ENCODE measurements at regions not wholly inside any gene's neighbourhood (a gene's known extent, or its start where the extent isn't known, plus 50 kb on each side); places are given as distances from the start of the nearest gene placed in this dataset.

DNA sequence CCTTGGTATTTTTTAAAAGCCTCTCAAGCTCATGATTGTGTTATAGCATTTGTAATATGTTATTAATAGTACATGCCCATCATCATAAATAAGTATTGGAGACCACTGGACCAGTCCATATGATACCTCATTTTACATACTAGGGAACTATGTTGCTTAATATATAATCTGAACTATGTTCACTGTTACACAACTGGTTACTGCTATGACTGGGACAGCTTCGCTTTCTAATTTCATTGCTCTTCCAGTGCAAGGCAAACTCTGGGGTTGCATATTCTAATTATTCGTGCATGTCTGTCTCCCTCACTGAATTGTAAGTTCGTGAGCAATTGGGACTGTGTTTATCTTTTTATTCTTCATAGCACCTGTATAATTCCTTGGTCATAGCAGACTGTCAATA lies 330.5 kb downstream of the RAPGEF2 start:
- no peaks in the 10 kb centered on the region for H3K27me3 ChIP-seq (ENCODE audit: insufficient read depth, low read length, poor library complexity)
- no peaks in the 10 kb centered on the region for H4K20me1 ChIP-seq (ENCODE audit: insufficient read depth, low read length)
- H3K4me2 ChIP-seq (ENCODE audit: insufficient read depth, low read length): no peak overlapping the region
- no peaks in the 10 kb centered on the region for H3K36me3 ChIP-seq (ENCODE audit: insufficient read depth, low read length)
- TF ChIP-seq, protein P1, sequence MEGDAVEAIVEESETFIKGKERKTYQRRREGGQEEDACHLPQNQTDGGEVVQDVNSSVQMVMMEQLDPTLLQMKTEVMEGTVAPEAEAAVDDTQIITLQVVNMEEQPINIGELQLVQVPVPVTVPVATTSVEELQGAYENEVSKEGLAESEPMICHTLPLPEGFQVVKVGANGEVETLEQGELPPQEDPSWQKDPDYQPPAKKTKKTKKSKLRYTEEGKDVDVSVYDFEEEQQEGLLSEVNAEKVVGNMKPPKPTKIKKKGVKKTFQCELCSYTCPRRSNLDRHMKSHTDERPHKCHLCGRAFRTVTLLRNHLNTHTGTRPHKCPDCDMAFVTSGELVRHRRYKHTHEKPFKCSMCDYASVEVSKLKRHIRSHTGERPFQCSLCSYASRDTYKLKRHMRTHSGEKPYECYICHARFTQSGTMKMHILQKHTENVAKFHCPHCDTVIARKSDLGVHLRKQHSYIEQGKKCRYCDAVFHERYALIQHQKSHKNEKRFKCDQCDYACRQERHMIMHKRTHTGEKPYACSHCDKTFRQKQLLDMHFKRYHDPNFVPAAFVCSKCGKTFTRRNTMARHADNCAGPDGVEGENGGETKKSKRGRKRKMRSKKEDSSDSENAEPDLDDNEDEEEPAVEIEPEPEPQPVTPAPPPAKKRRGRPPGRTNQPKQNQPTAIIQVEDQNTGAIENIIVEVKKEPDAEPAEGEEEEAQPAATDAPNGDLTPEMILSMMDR (IDR thresholded peaks at IDR 0.05; ENCODE audit: borderline replicate concordance, extremely low read depth, low read length, poor library complexity, severe bottlenecking): no peak
- TF ChIP-seq EZH2 (IDR thresholded peaks at IDR 0.05; ENCODE audit: borderline replicate concordance, low read depth, low read length, severe bottlenecking): no peak
- no peak overlapping the region for H3K4me3 ChIP-seq (ENCODE audit: low read depth in 1 of 2, low read length in 2 of 2)
- H3K27ac ChIP-seq (ENCODE audit: low read length): no peak overlapping the region
- no peaks in the 10 kb centered on the region for H3K4me1 ChIP-seq (ENCODE audit: insufficient read depth, low read length)
- H2AFZ ChIP-seq (ENCODE audit: low read depth, low read length): no peak overlapping the region
- no peaks in the 10 kb centered on the region for H3K79me2 ChIP-seq (ENCODE audit: insufficient read depth, low read length)
- DNase-seq (no peak), ATAC-seq (ENCODE audit: insufficient read depth, low read depth) (no peak)
- H3K9me3 ChIP-seq (ENCODE audit: insufficient read depth, low read length, severe bottlenecking): no peaks in the 10 kb centered on the region
- no peak overlapping the region for H3K9ac ChIP-seq (ENCODE audit: low read depth, low read length)

DNA sequence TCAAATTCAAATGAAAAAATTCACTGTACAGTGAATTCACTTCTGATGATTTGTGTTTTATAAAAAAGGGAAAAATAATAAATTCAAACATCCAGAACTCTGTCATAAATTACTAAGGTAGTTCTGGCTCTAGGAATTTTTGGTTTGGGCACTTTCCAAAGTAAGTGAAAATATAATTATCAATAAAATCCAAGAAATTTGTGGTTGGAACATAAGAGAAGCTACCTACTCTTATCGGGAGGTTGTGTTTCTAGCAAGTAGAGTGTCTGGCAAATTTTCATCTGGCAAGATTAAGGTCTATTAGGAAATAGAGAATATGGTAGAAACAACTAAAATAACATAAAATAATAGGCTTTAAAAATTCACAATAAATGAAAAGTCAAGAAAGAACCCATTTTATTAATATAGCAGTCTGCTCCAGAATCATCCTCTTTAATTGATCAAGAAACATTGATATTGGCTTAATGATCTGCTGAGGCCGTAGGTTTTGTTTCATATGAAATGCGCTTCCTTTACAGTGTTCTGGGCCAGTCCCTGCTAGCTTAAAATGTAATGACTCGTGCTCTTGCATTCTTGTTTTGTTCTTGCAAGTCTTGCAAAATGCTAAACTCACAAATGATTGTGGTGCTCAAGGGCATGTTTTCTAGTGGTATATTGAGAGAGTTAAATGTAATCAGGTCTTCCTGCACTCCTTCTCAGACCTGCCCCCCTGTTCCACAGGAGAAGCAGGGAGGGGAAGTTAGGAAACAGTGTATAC lies 331.4 kb downstream of the RAPGEF2 start:
- no peaks in the 10 kb centered on the region for H3K79me2 ChIP-seq (ENCODE audit: insufficient read depth, low read length)
- no peak overlapping the region for H3K27ac ChIP-seq (ENCODE audit: low read length)
- H4K20me1 ChIP-seq (ENCODE audit: insufficient read depth, low read length): no peaks in the 10 kb centered on the region
- H3K9ac ChIP-seq (ENCODE audit: low read depth, low read length): no peak overlapping the region
- H3K4me1 ChIP-seq (ENCODE audit: insufficient read depth, low read length): no peaks in the 10 kb centered on the region
- ATAC-seq (ENCODE audit: insufficient read depth, low read depth) (no peak), DNase-seq (no peak)
- H3K27me3 ChIP-seq (ENCODE audit: insufficient read depth, low read length, poor library complexity): no peaks in the 10 kb centered on the region
- no peak overlapping the region for H3K4me2 ChIP-seq (ENCODE audit: insufficient read depth, low read length)
- H3K36me3 ChIP-seq (ENCODE audit: insufficient read depth, low read length): no peaks in the 10 kb centered on the region
- no peak for TF ChIP-seq EZH2 (IDR thresholded peaks at IDR 0.05; ENCODE audit: borderline replicate concordance, low read depth, low read length, severe bottlenecking)
- no peak overlapping the region for H3K4me3 ChIP-seq (ENCODE audit: low read depth in 1 of 2, low read length in 2 of 2)
- H3K9me3 ChIP-seq (ENCODE audit: insufficient read depth, low read length, severe bottlenecking): no peaks in the 10 kb centered on the region
- H2AFZ ChIP-seq (ENCODE audit: low read depth, low read length): no peak overlapping the region

DNA sequence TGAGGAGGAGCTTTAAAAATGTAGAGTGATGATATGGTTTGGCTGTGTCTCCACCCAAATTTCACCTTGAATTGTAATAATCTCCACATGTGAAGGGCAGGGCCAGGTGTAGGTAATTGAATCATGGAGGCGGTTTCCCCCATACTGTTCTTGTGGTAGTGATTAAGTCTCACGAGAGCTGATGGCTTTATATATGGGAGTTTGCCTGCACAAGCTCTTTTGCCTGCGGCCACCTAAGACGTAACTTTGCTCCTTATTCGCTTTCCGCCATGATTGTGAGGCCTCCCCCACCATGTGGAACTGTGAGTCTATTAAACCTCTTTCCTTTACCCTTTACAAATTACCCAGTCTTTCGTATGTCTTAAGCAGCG lies 332.0 kb downstream of the RAPGEF2 start:
- no peak for DNase-seq
- no peaks in the 10 kb centered on the region for H3K9me3 ChIP-seq (ENCODE audit: insufficient read depth, low read length, severe bottlenecking)
- no peaks in the 10 kb centered on the region for H3K79me2 ChIP-seq (ENCODE audit: insufficient read depth, low read length)
- H3K4me2 ChIP-seq (ENCODE audit: insufficient read depth, low read length): no peak overlapping the region
- no peaks in the 10 kb centered on the region for H4K20me1 ChIP-seq (ENCODE audit: insufficient read depth, low read length)
- no peak overlapping the region for H2AFZ ChIP-seq (ENCODE audit: low read depth, low read length)
- no peak overlapping the region for H3K9ac ChIP-seq (ENCODE audit: low read depth, low read length)
- no peak overlapping the region for H3K27ac ChIP-seq (ENCODE audit: low read length)
- TF ChIP-seq, protein P1 (IDR thresholded peaks at IDR 0.05; ENCODE audit: borderline replicate concordance, extremely low read depth, low read length, poor library complexity, severe bottlenecking): no peak
- TF ChIP-seq EZH2 (IDR thresholded peaks at IDR 0.05; ENCODE audit: borderline replicate concordance, low read depth, low read length, severe bottlenecking): no peak
- no peaks in the 10 kb centered on the region for H3K27me3 ChIP-seq (ENCODE audit: insufficient read depth, low read length, poor library complexity)
- H3K36me3 ChIP-seq (ENCODE audit: insufficient read depth, low read length): no peaks in the 10 kb centered on the region
- no peak for ATAC-seq (ENCODE audit: insufficient read depth, low read depth)
- H3K4me1 ChIP-seq (ENCODE audit: insufficient read depth, low read length): no peaks in the 10 kb centered on the region
- H3K4me3 ChIP-seq (ENCODE audit: low read depth in 1 of 2, low read length in 2 of 2): no peak overlapping the region

DNA sequence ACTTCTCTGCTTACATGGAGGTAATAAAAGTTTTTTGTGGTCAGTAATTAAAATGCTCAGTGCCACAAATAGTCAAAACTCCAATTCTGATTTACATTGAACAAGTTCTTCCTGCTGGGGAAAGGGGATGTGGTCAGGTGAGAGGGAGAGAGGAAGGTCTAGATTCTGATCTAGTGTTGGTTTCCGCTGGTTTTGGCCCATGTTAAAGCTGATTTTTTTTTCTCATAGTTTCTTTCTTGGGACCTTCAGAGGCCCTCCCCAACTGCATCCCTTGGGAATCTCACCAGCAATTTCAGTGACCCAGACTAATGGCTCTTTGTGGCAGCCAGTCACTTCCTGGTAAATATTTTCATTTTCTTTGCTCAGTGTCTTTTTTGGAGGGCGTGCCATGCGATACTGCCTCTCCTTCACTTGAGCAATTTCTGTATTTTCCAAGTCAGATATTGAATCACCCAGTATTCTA lies 332.7 kb downstream of the RAPGEF2 start:
- TF ChIP-seq, protein P1 (IDR thresholded peaks at IDR 0.05; ENCODE audit: borderline replicate concordance, extremely low read depth, low read length, poor library complexity, severe bottlenecking): no peak
- no peak for TF ChIP-seq EZH2 (IDR thresholded peaks at IDR 0.05; ENCODE audit: borderline replicate concordance, low read depth, low read length, severe bottlenecking)
- Histone ChIP-seq H3K79me2 (ENCODE audit: insufficient read depth, low read length) (no peaks in the 10 kb centered on the region), H3K9ac (ENCODE audit: low read depth, low read length) (no peak overlapping the region), H3K36me3 (ENCODE audit: insufficient read depth, low read length) (no peaks in the 10 kb centered on the region), H3K4me1 (ENCODE audit: insufficient read depth, low read length) (no peaks in the 10 kb centered on the region), H2AFZ (ENCODE audit: low read depth, low read length) (no peak overlapping the region), H3K4me2 (ENCODE audit: insufficient read depth, low read length) (no peak overlapping the region), H4K20me1 (ENCODE audit: insufficient read depth, low read length) (no peaks in the 10 kb centered on the region), H3K27me3 (ENCODE audit: insufficient read depth, low read length, poor library complexity) (no peaks in the 10 kb centered on the region), H3K27ac (ENCODE audit: low read length) (no peak overlapping the region), H3K9me3 (ENCODE audit: insufficient read depth, low read length, severe bottlenecking) (no peaks in the 10 kb centered on the region), H3K4me3 (ENCODE audit: low read depth in 1 of 2, low read length in 2 of 2) (no peak overlapping the region)
- DNase-seq (no peak), ATAC-seq (ENCODE audit: insufficient read depth, low read depth) (no peak)
